ENCODE measurements at regions not wholly inside any gene's neighbourhood (a gene's known extent, or its start where the extent isn't known, plus 50 kb on each side); places are given as distances from the start of the nearest gene placed in this dataset.
A peak's percentile ranks its signal among the peaks of the same experiment; 100 is the strongest.

GRCh38 chr2:217625557-217626169 is 377.1 kb downstream of the TNS1 start:
- DNase-seq (ENCODE audit: low read depth) (no peak), FAIRE-seq (no peak)
- Histone ChIP-seq H3K36me3 (ENCODE audit: control insufficient read depth, insufficient read depth, low read length) (no peaks in the 10 kb centered on the region), H3K27me3 (ENCODE audit: control insufficient read depth, insufficient read depth, low read length) (no peaks in the 10 kb centered on the region), H3K4me3 (ENCODE audit: low read depth, low read length) (no peak overlapping the region)
- TF ChIP-seq, protein P1, sequence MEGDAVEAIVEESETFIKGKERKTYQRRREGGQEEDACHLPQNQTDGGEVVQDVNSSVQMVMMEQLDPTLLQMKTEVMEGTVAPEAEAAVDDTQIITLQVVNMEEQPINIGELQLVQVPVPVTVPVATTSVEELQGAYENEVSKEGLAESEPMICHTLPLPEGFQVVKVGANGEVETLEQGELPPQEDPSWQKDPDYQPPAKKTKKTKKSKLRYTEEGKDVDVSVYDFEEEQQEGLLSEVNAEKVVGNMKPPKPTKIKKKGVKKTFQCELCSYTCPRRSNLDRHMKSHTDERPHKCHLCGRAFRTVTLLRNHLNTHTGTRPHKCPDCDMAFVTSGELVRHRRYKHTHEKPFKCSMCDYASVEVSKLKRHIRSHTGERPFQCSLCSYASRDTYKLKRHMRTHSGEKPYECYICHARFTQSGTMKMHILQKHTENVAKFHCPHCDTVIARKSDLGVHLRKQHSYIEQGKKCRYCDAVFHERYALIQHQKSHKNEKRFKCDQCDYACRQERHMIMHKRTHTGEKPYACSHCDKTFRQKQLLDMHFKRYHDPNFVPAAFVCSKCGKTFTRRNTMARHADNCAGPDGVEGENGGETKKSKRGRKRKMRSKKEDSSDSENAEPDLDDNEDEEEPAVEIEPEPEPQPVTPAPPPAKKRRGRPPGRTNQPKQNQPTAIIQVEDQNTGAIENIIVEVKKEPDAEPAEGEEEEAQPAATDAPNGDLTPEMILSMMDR (IDR thresholded peaks at IDR 0.05; ENCODE audit: insufficient read depth, low read length, severe bottlenecking), result no peak

GRCh38 chr2:217623281-217623912 is 379.4 kb downstream of the TNS1 start:
- H3K36me3 ChIP-seq (ENCODE audit: control insufficient read depth, insufficient read depth, low read length), result no peaks in the 10 kb centered on the region
- FAIRE-seq (peak; percentile 79), DNase-seq (ENCODE audit: low read depth) (no peak)
- H3K27me3 ChIP-seq (ENCODE audit: control insufficient read depth, insufficient read depth, low read length), result no peaks in the 10 kb centered on the region
- TF ChIP-seq, protein P1 (IDR thresholded peaks at IDR 0.05; ENCODE audit: insufficient read depth, low read length, severe bottlenecking), result no peak
- no peak overlapping the region for H3K4me3 ChIP-seq (ENCODE audit: low read depth, low read length)

DNA sequence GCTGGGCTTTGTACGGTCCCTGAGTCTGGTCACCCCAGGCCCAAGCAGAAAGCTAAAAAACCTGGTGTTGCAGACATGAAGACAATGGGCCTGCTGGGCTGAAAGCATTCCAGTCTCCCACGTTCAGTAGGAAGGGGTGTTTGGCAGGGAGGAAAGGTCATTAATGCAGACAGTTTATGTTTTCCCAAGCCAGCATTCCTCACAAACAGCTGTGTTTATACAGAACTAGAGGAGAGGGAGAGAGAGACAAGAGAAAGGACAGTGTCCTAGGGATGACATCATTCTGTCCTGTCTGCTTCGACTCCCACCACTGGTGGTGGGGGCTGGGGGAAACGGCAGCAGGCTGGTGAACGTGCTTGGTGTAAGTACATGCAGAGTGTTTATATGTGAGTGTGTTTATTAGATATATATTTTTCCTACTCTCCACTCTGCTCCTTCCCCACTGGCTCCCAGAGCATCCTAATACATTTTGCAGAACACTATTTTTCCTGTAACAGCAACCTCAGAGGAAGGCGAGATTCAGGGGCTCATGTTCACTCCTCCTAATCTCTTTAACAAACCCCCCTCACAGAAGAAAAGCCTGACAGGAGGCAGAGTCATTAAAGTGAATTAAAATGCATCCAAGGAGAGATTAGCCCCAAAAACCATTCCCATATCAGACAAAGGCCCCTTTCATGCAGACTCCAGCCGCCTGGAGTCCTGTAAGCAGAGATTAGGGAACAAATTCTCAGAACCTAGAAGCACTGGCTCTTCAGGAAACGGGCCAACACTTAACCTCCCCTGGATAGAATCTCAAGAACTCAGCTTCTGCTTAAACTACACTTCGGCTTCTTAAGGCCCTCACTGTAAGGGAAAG is 380.4 kb downstream of the TNS1 start:
- no peak overlapping the region for H3K4me3 ChIP-seq (ENCODE audit: low read depth, low read length)
- TF ChIP-seq, protein P1 (IDR thresholded peaks at IDR 0.05; ENCODE audit: insufficient read depth, low read length, severe bottlenecking), result no peak
- DNase-seq (ENCODE audit: low read depth), result no peak
- no peaks in the 10 kb centered on the region for H3K36me3 ChIP-seq (ENCODE audit: control insufficient read depth, insufficient read depth, low read length)
- no peaks in the 10 kb centered on the region for H3K27me3 ChIP-seq (ENCODE audit: control insufficient read depth, insufficient read depth, low read length)
- no peak for FAIRE-seq

DNA sequence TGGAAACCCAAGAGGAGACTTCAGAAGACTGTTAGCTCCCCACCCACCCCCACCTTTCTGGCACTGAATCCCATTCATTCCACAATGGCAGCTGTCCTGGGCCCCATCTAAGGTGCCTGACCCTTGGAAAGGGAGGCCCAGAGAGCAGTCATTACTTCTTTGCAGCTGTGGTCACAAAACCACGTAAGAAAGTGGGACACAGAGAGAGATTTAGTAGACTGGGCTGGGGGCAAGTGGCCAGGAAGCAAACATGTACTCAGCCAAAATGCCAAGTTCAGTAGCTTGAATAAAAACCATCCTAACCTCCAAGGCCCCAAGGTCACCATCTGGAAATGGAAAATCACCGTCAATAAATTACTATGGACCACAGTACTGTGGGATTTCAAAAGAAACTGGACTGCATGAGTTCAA is 381.4 kb downstream of the TNS1 start:
- Histone ChIP-seq H3K4me3 (ENCODE audit: low read depth, low read length) (no peak overlapping the region), H3K36me3 (ENCODE audit: control insufficient read depth, insufficient read depth, low read length) (no peaks in the 10 kb centered on the region), H3K27me3 (ENCODE audit: control insufficient read depth, insufficient read depth, low read length) (no peaks in the 10 kb centered on the region)
- FAIRE-seq (peak; percentile 68), DNase-seq (ENCODE audit: low read depth) (no peak)
- TF ChIP-seq, protein P1 (IDR thresholded peaks at IDR 0.05; ENCODE audit: insufficient read depth, low read length, severe bottlenecking), result no peak

DNA sequence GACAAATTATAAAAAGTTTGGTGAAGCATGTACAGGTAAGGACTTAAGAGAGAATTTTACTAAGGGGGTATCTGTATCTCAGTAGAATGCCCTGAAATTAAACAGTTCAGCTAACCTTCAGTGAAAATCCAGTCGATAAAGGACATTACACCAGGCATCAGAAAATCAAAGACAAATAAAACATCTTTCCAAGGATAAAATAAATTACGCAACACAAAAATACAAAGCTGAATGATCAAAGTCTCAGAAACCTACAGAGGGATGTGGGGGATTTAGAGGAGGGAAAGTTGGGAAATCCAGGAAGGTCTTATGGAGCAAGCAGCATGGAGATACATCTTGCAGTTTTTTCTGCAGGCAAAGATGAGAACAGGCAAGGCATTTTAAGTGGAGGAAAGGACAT is 384.1 kb downstream of the TNS1 start:
- TF ChIP-seq, protein P1 (IDR thresholded peaks at IDR 0.05; ENCODE audit: insufficient read depth, low read length, severe bottlenecking), result no peak
- no peak for FAIRE-seq

More for the DNA sequence above, 384.1 kb downstream of the TNS1 start:
- no peak for DNase-seq (ENCODE audit: low read depth)
- H3K4me3 ChIP-seq (ENCODE audit: low read depth, low read length), result no peak overlapping the region
- no peaks in the 10 kb centered on the region for H3K27me3 ChIP-seq (ENCODE audit: control insufficient read depth, insufficient read depth, low read length)
- H3K36me3 ChIP-seq (ENCODE audit: control insufficient read depth, insufficient read depth, low read length), result no peaks in the 10 kb centered on the region

Measured in bronchial epithelial cell (primary cell).